DND-41 (cell line): ENCODE measurements at regions not wholly inside any gene's neighbourhood (a gene's known extent, or its start where the extent isn't known, plus 50 kb on each side); places are given as distances from the start of the nearest gene placed in this dataset.

ENCODE experiments used
- ATAC-seq: fragments of 200-7000 bp; cut with Tn5 transposase; 3 replicates; pipeline ENCODE4 v1.9.1; 2021; ENCODE audit warnings: low read depth; ENCODE audit not compliant: insufficient read depth
- DNase-seq: peaks from one replicate; pipeline ENCODE4 v3.0.0-alpha.2; 2020
- H2AFZ ChIP-seq: 2 replicates; pipeline ENCODE4 v1.6.0; 2012; ENCODE audit warnings: low read depth, low read length
- H3K27ac ChIP-seq: 2 replicates; pipeline ENCODE4 v1.5.1; 2012; ENCODE audit warnings: low read length, inconsistent platforms
- H3K27me3 ChIP-seq: fragments of 200-600 bp; sonication (generic); 2 replicates; pipeline ENCODE4 v1.6.0; 2012; ENCODE audit warnings: low read length, mild to moderate bottlenecking, inconsistent platforms; ENCODE audit not compliant: insufficient read depth, poor library complexity
- H3K36me3 ChIP-seq: 2 replicates; pipeline ENCODE4 v1.5.1; 2012; ENCODE audit warnings: low read length, inconsistent platforms; ENCODE audit not compliant: insufficient read depth
- H3K4me1 ChIP-seq: 2 replicates; pipeline ENCODE4 v1.5.1; 2012; ENCODE audit warnings: mild to moderate bottlenecking, low read length; ENCODE audit not compliant: insufficient read depth
- H3K4me2 ChIP-seq: 2 replicates; pipeline ENCODE4 v1.6.0; 2012; ENCODE audit warnings: mild to moderate bottlenecking, moderate library complexity, low read length, inconsistent platforms; ENCODE audit not compliant: insufficient read depth
- H3K4me3 ChIP-seq, 2 experiments: fragments of 200-600 bp in 1 of 2; shearing (Covaris generic) in 1 of 2; 2 replicates each; pipeline ENCODE4 v1.5.1; 2012 to 2016; ENCODE audit warnings: inconsistent platforms in 2 of 2, low read length in 2 of 2, mild to moderate bottlenecking in 2 of 2, low read depth in 1 of 2, moderate library complexity in 1 of 2
- H3K79me2 ChIP-seq: 2 replicates; pipeline ENCODE4 v1.6.0; 2012; ENCODE audit warnings: low read length, inconsistent platforms; ENCODE audit not compliant: insufficient read depth
- H3K9ac ChIP-seq: 2 replicates; pipeline ENCODE4 v1.6.0; 2012; ENCODE audit warnings: low read depth, mild to moderate bottlenecking, inconsistent platforms, low read length, moderate library complexity
- H3K9me3 ChIP-seq: 2 replicates; pipeline ENCODE4 v1.5.1; 2012; ENCODE audit warnings: low read length, moderate library complexity, mild to moderate bottlenecking, inconsistent platforms; ENCODE audit not compliant: insufficient read depth, severe bottlenecking
- H4K20me1 ChIP-seq: 2 replicates; pipeline ENCODE4 v1.6.0; 2012; ENCODE audit warnings: low read length; ENCODE audit not compliant: insufficient read depth
- CTCF ChIP-seq: IDR thresholded peaks from 2 replicates; pipeline ENCODE4 v1.5.1; 2012; ENCODE audit warnings: borderline replicate concordance, low read length, moderate library complexity, mild to moderate bottlenecking; ENCODE audit not compliant: poor library complexity, severe bottlenecking; ENCODE audit errors: extremely low read depth
- EZH2 ChIP-seq: IDR thresholded peaks from 3 replicates; pipeline ENCODE4 v1.6.1; 2012; ENCODE audit warnings: borderline replicate concordance, low read depth, mild to moderate bottlenecking, moderate library complexity, low read length, inconsistent platforms; ENCODE audit not compliant: severe bottlenecking

GRCh38 chr2:198596985-198597384, 792.6 kb downstream of the PLCL1 start:
- ATAC-seq (no peak), DNase-seq (no peak)
- no peaks in the 10 kb centered on the region for H3K27me3 ChIP-seq
- no peak overlapping the region for H3K4me3 ChIP-seq
- H3K9me3 ChIP-seq = no peaks in the 10 kb centered on the region
- TF ChIP-seq CTCF = no peak
- TF ChIP-seq EZH2 = no peak
- no peak overlapping the region for H3K27ac ChIP-seq
- no peaks in the 10 kb centered on the region for H3K4me1 ChIP-seq
- H3K36me3 ChIP-seq = no peaks in the 10 kb centered on the region
- no peaks in the 10 kb centered on the region for H4K20me1 ChIP-seq
- no peaks in the 10 kb centered on the region for H3K79me2 ChIP-seq
- H3K4me2 ChIP-seq = no peak overlapping the region
- H3K9ac ChIP-seq = no peak overlapping the region
- no peak overlapping the region for H2AFZ ChIP-seq

GRCh38 chr2:198595721-198596120, 791.3 kb downstream of the PLCL1 start:
- Histone ChIP-seq H3K4me1 (no peaks in the 10 kb centered on the region), H3K27me3 (no peaks in the 10 kb centered on the region), H3K36me3 (no peaks in the 10 kb centered on the region), H3K9me3 (no peaks in the 10 kb centered on the region), H3K27ac (no peak overlapping the region), H2AFZ (no peak overlapping the region), H4K20me1 (no peaks in the 10 kb centered on the region), H3K4me2 (no peak overlapping the region), H3K79me2 (no peaks in the 10 kb centered on the region), H3K4me3 (no peak overlapping the region), H3K9ac (no peak overlapping the region)
- DNase-seq = no peak
- no peak for ATAC-seq
- TF ChIP-seq CTCF (no peak), EZH2 (no peak)

- TF ChIP-seq CTCF (no peak), EZH2 (no peak)
- no peaks in the 10 kb centered on the region for H3K36me3 ChIP-seq
These were observed 787.2 kb downstream of the PLCL1 start for GRCh38 chr2:198591586-198591985.

GRCh38 chr2:198587741-198588140, 783.3 kb downstream of the PLCL1 start:
- no peaks in the 10 kb centered on the region for H4K20me1 ChIP-seq
- H3K27me3 ChIP-seq = no peaks in the 10 kb centered on the region
- H3K4me3 ChIP-seq = no peak overlapping the region
- H3K79me2 ChIP-seq = no peaks in the 10 kb centered on the region
- ATAC-seq = no peak
- TF ChIP-seq CTCF = no peak
- no peak for DNase-seq
- no peak overlapping the region for H3K27ac ChIP-seq
- H2AFZ ChIP-seq = no peak overlapping the region
- H3K4me1 ChIP-seq = no peaks in the 10 kb centered on the region
- no peaks in the 10 kb centered on the region for H3K36me3 ChIP-seq
- H3K4me2 ChIP-seq = no peak overlapping the region
- H3K9me3 ChIP-seq = no peaks in the 10 kb centered on the region
- no peak overlapping the region for H3K9ac ChIP-seq

More at GRCh38 chr2:198591586-198591985, 787.2 kb downstream of the PLCL1 start:
- Histone ChIP-seq H3K9me3 (no peaks in the 10 kb centered on the region), H3K4me2 (no peak overlapping the region), H3K4me3 (no peak overlapping the region), H3K4me1 (no peaks in the 10 kb centered on the region), H2AFZ (no peak overlapping the region), H3K27me3 (no peaks in the 10 kb centered on the region), H3K9ac (no peak overlapping the region), H3K27ac (no peak overlapping the region), H3K79me2 (no peaks in the 10 kb centered on the region), H4K20me1 (no peaks in the 10 kb centered on the region)
- DNase-seq (no peak), ATAC-seq (no peak)
